ENCODE measurements at regions not wholly inside any gene's neighbourhood (a gene's known extent, or its start where the extent isn't known, plus 50 kb on each side); places are given as distances from the start of the nearest gene placed in this dataset.

- no peak for TF ChIP-seq CTCF (IDR thresholded peaks at IDR 0.05)
- no peak for TF ChIP-seq EZH2 (IDR thresholded peaks at IDR 0.05)
- no peak for TF ChIP-seq EZH2phosphoT487 (IDR thresholded peaks at IDR 0.05)
These were observed 961.3 kb upstream of the CNTN5 start for GRCh38 chr11:98059488-98059887.
